ENCODE measurements at regions not wholly inside any gene's neighbourhood (a gene's known extent, or its start where the extent isn't known, plus 50 kb on each side); places are given as distances from the start of the nearest gene placed in this dataset.

- TF ChIP-seq, protein P1, sequence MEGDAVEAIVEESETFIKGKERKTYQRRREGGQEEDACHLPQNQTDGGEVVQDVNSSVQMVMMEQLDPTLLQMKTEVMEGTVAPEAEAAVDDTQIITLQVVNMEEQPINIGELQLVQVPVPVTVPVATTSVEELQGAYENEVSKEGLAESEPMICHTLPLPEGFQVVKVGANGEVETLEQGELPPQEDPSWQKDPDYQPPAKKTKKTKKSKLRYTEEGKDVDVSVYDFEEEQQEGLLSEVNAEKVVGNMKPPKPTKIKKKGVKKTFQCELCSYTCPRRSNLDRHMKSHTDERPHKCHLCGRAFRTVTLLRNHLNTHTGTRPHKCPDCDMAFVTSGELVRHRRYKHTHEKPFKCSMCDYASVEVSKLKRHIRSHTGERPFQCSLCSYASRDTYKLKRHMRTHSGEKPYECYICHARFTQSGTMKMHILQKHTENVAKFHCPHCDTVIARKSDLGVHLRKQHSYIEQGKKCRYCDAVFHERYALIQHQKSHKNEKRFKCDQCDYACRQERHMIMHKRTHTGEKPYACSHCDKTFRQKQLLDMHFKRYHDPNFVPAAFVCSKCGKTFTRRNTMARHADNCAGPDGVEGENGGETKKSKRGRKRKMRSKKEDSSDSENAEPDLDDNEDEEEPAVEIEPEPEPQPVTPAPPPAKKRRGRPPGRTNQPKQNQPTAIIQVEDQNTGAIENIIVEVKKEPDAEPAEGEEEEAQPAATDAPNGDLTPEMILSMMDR (IDR thresholded peaks at IDR 0.05) = no peak
- TF ChIP-seq ZFX (IDR thresholded peaks at IDR 0.05; ENCODE audit: borderline replicate concordance) = no peak
Measured at GRCh38 chr16:10245002-10245401, 62.8 kb upstream of the GRIN2A start.

Data from 22Rv1 (cell line).